Upper lobe of right lung (tissue), 1 donor: ENCODE measurements at regions not wholly inside any gene's neighbourhood (a gene's known extent, or its start where the extent isn't known, plus 50 kb on each side); places are given as distances from the start of the nearest gene placed in this dataset.
"Not testable (repeated sequence)": the region's sequence is repeated elsewhere in the genome, so short reads cannot be mapped to it uniquely, and the experiment has no call there.

Experiments
- ATAC-seq: fragments of 200-7000 bp; cut with Tn5 transposase; one replicate; pipeline ENCODE4 v1.9.1; 2020; ENCODE audit warnings: mild to moderate bottlenecking, moderate library complexity
- DNase-seq: peaks from one replicate; pipeline ENCODE4 v3.0.0-alpha.2; 2020
- H3K27ac ChIP-seq: fragments of 200-600 bp; one replicate; pipeline ENCODE4 v1.8.0; 2022
- H3K27me3 ChIP-seq: fragments of 200-600 bp; one replicate; pipeline ENCODE4 v1.8.0; 2022; ENCODE audit warnings: mild to moderate bottlenecking
- H3K36me3 ChIP-seq: fragments of 200-600 bp; one replicate; pipeline ENCODE4 v1.8.0; 2022
- H3K4me1 ChIP-seq: fragments of 200-600 bp; one replicate; pipeline ENCODE4 v1.8.0; 2022
- H3K4me3 ChIP-seq: fragments of 200-600 bp; one replicate; pipeline ENCODE4 v1.8.0; 2022; ENCODE audit warnings: mild to moderate bottlenecking
- H3K9me3 ChIP-seq: fragments of 200-600 bp; one replicate; pipeline ENCODE4 v1.8.0; 2022
- intact Hi-C: fragments of 100-400 bp; cut with DNase I; formaldehyde crosslinking; loops from one replicate; pipeline ENCODE4 v1.11.0; 2022
- TF ChIP-seq, protein P1 (sequence below): fragments of 200-600 bp; IDR thresholded peaks from one replicate; pipeline ENCODE4 v1.8.0; 2022; ENCODE audit warnings: antibody characterized with exemption
- donor health status: DM: no; HTN: yes; CAD: no; lungs with severe emphysema.

DNA sequence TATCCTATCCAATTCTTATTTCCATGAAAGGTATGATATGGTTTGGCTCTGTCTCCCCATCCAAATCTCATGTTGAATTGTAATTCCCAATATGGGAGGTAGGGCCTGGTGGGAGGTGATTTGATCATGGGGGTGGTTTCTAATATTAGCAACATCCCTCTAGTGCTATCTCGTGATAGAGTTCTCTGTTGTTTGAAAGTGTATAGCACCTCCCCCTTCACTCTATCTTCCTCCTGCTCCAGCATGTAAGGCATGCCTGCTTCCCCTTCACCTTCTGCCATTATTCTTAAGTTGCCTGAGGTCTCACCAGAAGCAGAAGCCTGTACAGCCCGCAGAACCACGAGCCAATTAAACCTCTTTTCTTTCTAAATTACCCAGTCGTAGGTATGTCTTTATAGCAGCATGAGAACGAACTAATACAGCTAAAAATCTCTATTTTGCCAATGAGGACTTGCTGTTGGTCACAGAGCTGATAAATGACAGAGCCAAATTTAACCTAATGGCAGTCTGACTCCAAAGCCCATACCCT, 247.2 kb downstream of the HNRNPD start:
- H3K4me1 ChIP-seq = no peaks in the 10 kb centered on the region
- intact Hi-C loops = no loop called here
- DNase-seq (no peak), ATAC-seq (no peak)
- TF ChIP-seq, protein P1, sequence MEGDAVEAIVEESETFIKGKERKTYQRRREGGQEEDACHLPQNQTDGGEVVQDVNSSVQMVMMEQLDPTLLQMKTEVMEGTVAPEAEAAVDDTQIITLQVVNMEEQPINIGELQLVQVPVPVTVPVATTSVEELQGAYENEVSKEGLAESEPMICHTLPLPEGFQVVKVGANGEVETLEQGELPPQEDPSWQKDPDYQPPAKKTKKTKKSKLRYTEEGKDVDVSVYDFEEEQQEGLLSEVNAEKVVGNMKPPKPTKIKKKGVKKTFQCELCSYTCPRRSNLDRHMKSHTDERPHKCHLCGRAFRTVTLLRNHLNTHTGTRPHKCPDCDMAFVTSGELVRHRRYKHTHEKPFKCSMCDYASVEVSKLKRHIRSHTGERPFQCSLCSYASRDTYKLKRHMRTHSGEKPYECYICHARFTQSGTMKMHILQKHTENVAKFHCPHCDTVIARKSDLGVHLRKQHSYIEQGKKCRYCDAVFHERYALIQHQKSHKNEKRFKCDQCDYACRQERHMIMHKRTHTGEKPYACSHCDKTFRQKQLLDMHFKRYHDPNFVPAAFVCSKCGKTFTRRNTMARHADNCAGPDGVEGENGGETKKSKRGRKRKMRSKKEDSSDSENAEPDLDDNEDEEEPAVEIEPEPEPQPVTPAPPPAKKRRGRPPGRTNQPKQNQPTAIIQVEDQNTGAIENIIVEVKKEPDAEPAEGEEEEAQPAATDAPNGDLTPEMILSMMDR = no peak
- no peaks in the 10 kb centered on the region for H3K27me3 ChIP-seq
- H3K27ac ChIP-seq = no peak overlapping the region
- no peak overlapping the region for H3K4me3 ChIP-seq
- no peaks in the 10 kb centered on the region for H3K36me3 ChIP-seq
- no peaks in the 10 kb centered on the region for H3K9me3 ChIP-seq

DNA sequence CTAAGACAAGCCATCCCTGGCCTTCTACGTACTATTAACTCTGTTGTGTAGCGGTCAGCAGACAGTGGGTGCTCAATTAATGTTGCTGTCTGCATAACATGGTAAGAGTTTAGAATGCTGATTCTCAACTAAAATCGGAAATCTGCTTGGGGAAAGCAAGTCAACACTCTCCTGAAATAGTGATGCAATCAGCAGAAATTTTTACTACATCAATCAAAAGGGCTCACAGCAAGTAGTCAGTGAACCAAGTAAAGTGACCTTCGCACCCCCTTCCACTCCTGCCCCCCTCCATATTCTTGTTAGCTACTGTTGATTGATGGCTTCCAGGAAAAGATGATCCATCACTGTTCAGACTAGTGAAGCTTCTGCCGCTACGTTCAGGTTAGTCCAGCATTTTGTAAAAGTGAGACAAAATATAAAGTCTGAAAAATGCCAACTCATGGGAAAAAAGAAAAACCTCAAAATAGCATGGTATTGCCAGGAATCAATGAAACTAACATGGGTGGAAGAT, 247.9 kb downstream of the HNRNPD start:
- TF ChIP-seq, protein P1 = no peak
- DNase-seq (no peak), ATAC-seq (no peak)
- no peaks in the 10 kb centered on the region for H3K9me3 ChIP-seq
- intact Hi-C loops = no loop called here
- H3K27ac ChIP-seq = no peak overlapping the region
- H3K4me1 ChIP-seq = no peaks in the 10 kb centered on the region
- H3K36me3 ChIP-seq = no peaks in the 10 kb centered on the region
- no peak overlapping the region for H3K4me3 ChIP-seq
- H3K27me3 ChIP-seq = no peaks in the 10 kb centered on the region

DNA sequence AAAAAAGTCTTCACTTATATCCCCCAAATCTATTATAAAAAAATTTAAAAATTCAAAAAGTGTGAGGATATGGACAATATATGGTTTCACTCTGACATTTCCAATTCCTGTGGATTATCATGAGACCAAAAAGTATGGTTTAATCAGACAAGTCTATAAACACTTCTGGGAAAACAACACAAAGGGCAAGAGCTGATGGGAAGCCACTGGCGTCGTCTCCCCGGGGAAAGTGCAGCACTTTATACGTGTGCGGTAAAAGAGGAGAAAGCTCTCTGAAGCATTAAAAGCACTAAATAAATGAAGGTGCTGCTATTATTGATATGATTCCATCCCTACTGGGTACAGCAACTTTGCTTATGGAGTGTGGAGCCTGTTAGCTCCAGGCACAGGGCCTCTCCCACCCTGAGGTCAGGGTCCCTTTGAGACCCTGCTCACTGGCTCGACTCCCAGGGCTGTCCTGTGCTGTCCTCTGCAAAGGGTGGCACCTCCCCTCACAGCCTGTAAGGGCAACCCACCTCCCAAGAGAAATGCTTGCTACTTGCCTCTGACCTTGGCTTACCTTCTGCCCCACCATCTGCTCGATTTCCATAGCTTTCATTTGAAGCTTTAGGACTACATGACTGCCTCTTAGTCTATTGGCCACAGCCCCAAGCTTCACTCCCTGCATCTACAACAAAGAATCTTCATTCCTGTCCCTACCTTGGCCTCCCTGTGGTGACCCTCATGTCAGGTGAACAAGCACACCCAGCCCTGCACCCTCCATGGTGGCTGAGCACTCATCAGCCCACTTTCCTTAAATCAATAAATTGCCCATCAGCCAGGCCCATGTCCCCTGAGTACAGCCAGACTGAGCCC, 248.6 kb downstream of the HNRNPD start:
- Histone ChIP-seq H3K27me3 (no peaks in the 10 kb centered on the region), H3K4me3 (no peak overlapping the region), H3K9me3 (no peaks in the 10 kb centered on the region), H3K36me3 (no peaks in the 10 kb centered on the region), H3K27ac (no peak overlapping the region), H3K4me1 (no peaks in the 10 kb centered on the region)
- intact Hi-C loops = no loop called here
- ATAC-seq = no peak
- TF ChIP-seq, protein P1 = no peak
- no peak for DNase-seq

DNA sequence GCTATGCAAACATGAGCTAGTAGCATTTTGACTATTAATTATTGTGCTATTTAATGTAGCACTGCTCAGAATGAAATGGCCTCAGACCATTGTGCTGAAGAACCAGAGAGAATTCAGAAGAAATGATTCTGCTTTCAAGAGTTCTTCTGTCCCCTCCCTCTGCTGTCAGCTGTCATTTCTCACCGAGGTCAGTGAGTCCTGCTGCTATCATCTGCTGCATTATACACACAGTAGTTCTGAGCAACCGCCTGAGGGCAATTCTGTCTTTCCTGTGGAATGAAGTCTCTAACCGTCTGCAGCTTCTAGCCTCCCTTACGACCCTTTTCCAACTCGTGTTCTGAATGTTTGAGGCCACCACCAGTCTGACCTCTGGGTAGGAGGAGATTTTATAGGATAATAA, 249.4 kb downstream of the HNRNPD start:
- Histone ChIP-seq H3K36me3 (no peaks in the 10 kb centered on the region), H3K9me3 (no peaks in the 10 kb centered on the region), H3K27me3 (no peaks in the 10 kb centered on the region), H3K27ac (no peak overlapping the region), H3K4me1 (no peaks in the 10 kb centered on the region), H3K4me3 (no peak overlapping the region)
- DNase-seq (no peak), ATAC-seq (no peak)
- intact Hi-C loops = no loop called here
- TF ChIP-seq, protein P1 = no peak

DNA sequence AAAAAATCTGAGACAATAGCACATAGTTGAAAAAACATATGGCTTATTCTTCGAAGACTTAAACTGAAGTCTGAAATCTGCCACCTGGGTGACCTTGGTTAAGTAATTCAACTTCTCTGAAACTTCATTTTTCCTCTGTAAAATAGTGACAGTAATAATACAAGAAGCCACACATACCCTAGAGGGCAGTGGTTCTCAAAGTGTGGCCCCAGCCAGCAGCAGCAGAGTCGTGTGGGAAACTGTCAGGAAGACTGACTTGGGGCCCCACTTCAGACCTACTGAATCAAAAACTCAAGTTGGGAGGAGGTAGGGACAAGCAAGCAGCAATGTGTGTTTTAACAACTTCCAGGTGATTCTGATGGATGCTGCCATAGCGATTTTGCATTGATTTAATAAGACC, 249.9 kb downstream of the HNRNPD start:
- TF ChIP-seq, protein P1 = no peak
- H3K36me3 ChIP-seq = no peaks in the 10 kb centered on the region
- no peaks in the 10 kb centered on the region for H3K9me3 ChIP-seq
- H3K4me1 ChIP-seq = no peaks in the 10 kb centered on the region
- H3K4me3 ChIP-seq = no peak overlapping the region
- H3K27ac ChIP-seq = no peak overlapping the region
- H3K27me3 ChIP-seq = no peaks in the 10 kb centered on the region
- DNase-seq (no peak), ATAC-seq (no peak)
- intact Hi-C loops = no loop called here

DNA sequence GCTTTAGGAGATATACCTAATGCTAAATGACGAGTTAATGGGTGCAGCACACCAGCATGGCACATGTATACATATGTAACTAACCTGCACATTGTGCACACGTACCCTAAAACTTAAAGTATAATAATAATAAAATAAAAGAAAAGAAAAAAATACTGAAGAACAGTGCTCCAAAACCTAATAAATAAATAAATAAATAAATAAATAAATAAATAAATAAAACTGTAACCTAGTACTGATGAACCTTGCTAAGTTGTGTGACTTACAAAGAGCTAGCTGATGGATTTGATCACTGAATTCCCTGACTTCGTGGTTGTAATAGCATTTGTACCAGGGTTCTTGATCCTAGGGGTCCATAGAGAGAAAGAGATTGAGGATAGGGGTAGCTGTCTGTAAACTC, 258.6 kb downstream of the HNRNPD start:
- H3K27ac ChIP-seq, H3K9me3 ChIP-seq, intact Hi-C loops, ATAC-seq, H3K4me1 ChIP-seq, DNase-seq, H3K4me3 ChIP-seq, H3K27me3 ChIP-seq, H3K36me3 ChIP-seq: not testable (repeated sequence)
